GM18498 (cell line): ENCODE measurements at regions not wholly inside any gene's neighbourhood (a gene's known extent, or its start where the extent isn't known, plus 50 kb on each side); places are given as distances from the start of the nearest gene placed in this dataset.
"Not testable (repeated sequence)": the region's sequence is repeated elsewhere in the genome, so short reads cannot be mapped to it uniquely, and the experiment has no call there.

Source experiments
- ATAC-seq: cut with Tn5 transposase; IDR thresholded peaks from one replicate; pipeline ENCODE4 v1.9.1; 2021; ENCODE audit warnings: mild to moderate bottlenecking, moderate library complexity; ENCODE audit not compliant: unreplicated experiment

GRCh38 chr12:131430158-131430742 lies 280.6 kb upstream of the SFSWAP start:
- no peak for ATAC-seq

GRCh38 chr12:131431126-131431655 lies 279.7 kb upstream of the SFSWAP start:
- not testable (repeated sequence) for ATAC-seq

- ATAC-seq, result peak; percentile 55
Observed at GRCh38 chr12:131432532-131433260, 278.2 kb upstream of the SFSWAP start.

- ATAC-seq, result no peak
Observed at GRCh38 chr12:131434208-131435125, 276.4 kb upstream of the SFSWAP start.

GRCh38 chr12:131436922-131437705 lies 273.8 kb upstream of the SFSWAP start:
- ATAC-seq, result no peak

GRCh38 chr12:131437706-131438492 lies 273.0 kb upstream of the SFSWAP start:
- ATAC-seq, result no peak

GRCh38 chr12:131438493-131438835 lies 272.4 kb upstream of the SFSWAP start:
- not testable (repeated sequence) for ATAC-seq

- no peak for ATAC-seq
Observed at GRCh38 chr12:131438881-131439280, 272.0 kb upstream of the SFSWAP start.

- ATAC-seq, result not testable (repeated sequence)
Observed at GRCh38 chr12:131439752-131440151, 271.1 kb upstream of the SFSWAP start.

GRCh38 chr12:131440209-131441059 lies 270.5 kb upstream of the SFSWAP start:
- ATAC-seq, result not testable (repeated sequence)

GRCh38 chr12:131441060-131441396 lies 269.9 kb upstream of the SFSWAP start:
- ATAC-seq, result no peak

GRCh38 chr12:131441638-131442336 lies 269.1 kb upstream of the SFSWAP start:
- no peak for ATAC-seq

- no peak for ATAC-seq
Observed at GRCh38 chr12:131442337-131442918, 268.5 kb upstream of the SFSWAP start.

GRCh38 chr12:131443019-131444000 lies 267.6 kb upstream of the SFSWAP start:
- ATAC-seq, result no peak

GRCh38 chr12:131444220-131445164 lies 266.4 kb upstream of the SFSWAP start:
- ATAC-seq, result no peak
